Ishikawa (cell line): ENCODE measurements at regions not wholly inside any gene's neighbourhood (a gene's known extent, or its start where the extent isn't known, plus 50 kb on each side); places are given as distances from the start of the nearest gene placed in this dataset.

ENCODE experiments used
- CEBPB ChIP-seq: IDR thresholded peaks from 2 replicates; pipeline ENCODE4 v1.6.1; 2012
- CREB1 ChIP-seq: IDR thresholded peaks from 2 replicates; pipeline ENCODE4 v1.6.1; 2012; ENCODE audit warnings: low read depth
- EGR1 ChIP-seq: IDR thresholded peaks from 2 replicates; pipeline ENCODE4 v1.6.1; 2012
- EP300 ChIP-seq: IDR thresholded peaks from 2 replicates; pipeline ENCODE4 v1.6.1; 2012; ENCODE audit warnings: borderline replicate concordance
- FOXM1 ChIP-seq: IDR thresholded peaks from 2 replicates; pipeline ENCODE4 v1.6.1; 2012; ENCODE audit warnings: low read depth, borderline replicate concordance
- NFIC ChIP-seq: IDR thresholded peaks from 2 replicates; pipeline ENCODE4 v1.6.1; 2012
- RAD21 ChIP-seq: IDR thresholded peaks from 2 replicates; pipeline ENCODE4 v1.6.1; 2012; ENCODE audit warnings: low read depth
- TAF1 ChIP-seq: IDR thresholded peaks from 2 replicates; pipeline ENCODE4 v1.6.1; 2012; ENCODE audit warnings: low read depth, mild to moderate bottlenecking
- TCF12 ChIP-seq: IDR thresholded peaks from 2 replicates; pipeline ENCODE4 v1.6.1; 2012; ENCODE audit warnings: low read depth
- TEAD4 ChIP-seq: IDR thresholded peaks from 2 replicates; pipeline ENCODE4 v1.6.1; 2012
- YY1 ChIP-seq: IDR thresholded peaks from 2 replicates; pipeline ENCODE4 v1.6.1; 2012; ENCODE audit warnings: low read depth
- ZBTB7A ChIP-seq: IDR thresholded peaks from 2 replicates; pipeline ENCODE4 v1.6.1; 2012; ENCODE audit warnings: low read depth
- TF ChIP-seq, protein P1 (sequence below): IDR thresholded peaks from 2 replicates; pipeline ENCODE4 v1.6.1; 2012; ENCODE audit warnings: low read depth, mild to moderate bottlenecking
- TF ChIP-seq, protein P2 (sequence below): IDR thresholded peaks from 2 replicates; pipeline ENCODE4 v1.6.1; 2012
- TF ChIP-seq, protein P3 (sequence below): IDR thresholded peaks from 2 replicates; pipeline ENCODE4 v1.6.1; 2012

DNA sequence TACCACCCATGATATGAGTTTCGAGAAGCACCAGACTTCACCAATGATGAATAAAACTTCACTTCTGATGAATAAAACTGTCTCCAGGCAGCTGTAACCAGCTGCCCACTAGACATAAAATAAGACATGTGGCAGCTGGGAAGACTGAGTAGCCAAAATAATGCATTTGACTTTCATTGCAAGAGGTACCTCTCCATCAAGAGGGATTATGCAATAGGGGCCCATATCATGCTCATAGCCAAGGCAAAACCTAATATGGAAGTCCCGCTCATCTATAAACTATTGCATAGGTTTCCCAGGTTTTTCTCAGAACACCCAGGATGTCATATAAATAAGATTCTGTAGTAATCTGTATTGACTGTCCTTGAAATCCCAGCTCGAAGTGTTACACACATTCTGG lies 155.5 kb downstream of the SIM1 start:
- TF ChIP-seq FOXM1: no peak
- TF ChIP-seq CEBPB: 0 out of 2 replicates have a peak, but pooled peaks have one; percentile 35
- TF ChIP-seq, protein P1, sequence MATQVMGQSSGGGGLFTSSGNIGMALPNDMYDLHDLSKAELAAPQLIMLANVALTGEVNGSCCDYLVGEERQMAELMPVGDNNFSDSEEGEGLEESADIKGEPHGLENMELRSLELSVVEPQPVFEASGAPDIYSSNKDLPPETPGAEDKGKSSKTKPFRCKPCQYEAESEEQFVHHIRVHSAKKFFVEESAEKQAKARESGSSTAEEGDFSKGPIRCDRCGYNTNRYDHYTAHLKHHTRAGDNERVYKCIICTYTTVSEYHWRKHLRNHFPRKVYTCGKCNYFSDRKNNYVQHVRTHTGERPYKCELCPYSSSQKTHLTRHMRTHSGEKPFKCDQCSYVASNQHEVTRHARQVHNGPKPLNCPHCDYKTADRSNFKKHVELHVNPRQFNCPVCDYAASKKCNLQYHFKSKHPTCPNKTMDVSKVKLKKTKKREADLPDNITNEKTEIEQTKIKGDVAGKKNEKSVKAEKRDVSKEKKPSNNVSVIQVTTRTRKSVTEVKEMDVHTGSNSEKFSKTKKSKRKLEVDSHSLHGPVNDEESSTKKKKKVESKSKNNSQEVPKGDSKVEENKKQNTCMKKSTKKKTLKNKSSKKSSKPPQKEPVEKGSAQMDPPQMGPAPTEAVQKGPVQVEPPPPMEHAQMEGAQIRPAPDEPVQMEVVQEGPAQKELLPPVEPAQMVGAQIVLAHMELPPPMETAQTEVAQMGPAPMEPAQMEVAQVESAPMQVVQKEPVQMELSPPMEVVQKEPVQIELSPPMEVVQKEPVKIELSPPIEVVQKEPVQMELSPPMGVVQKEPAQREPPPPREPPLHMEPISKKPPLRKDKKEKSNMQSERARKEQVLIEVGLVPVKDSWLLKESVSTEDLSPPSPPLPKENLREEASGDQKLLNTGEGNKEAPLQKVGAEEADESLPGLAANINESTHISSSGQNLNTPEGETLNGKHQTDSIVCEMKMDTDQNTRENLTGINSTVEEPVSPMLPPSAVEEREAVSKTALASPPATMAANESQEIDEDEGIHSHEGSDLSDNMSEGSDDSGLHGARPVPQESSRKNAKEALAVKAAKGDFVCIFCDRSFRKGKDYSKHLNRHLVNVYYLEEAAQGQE: no peak

DNA sequence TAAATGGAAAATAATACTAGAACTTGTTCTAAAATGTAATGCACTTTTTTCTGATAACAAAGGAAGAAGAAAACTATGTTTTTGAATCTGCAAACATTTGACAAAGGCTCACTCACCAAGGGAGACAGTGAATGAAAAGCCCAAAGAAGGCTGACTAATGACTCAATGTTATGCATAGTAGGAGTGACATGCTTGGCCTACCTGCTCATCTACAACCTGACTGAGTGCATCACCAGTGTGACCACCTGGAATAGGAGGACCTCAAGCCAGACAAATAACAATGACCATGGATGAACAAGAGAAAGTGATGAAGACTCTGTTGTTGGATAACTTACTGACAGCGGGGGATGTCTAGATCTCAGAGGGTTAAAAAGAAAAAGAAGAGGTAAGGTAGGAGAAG lies 157.2 kb downstream of the SIM1 start:
- TF ChIP-seq NFIC: no peak

DNA sequence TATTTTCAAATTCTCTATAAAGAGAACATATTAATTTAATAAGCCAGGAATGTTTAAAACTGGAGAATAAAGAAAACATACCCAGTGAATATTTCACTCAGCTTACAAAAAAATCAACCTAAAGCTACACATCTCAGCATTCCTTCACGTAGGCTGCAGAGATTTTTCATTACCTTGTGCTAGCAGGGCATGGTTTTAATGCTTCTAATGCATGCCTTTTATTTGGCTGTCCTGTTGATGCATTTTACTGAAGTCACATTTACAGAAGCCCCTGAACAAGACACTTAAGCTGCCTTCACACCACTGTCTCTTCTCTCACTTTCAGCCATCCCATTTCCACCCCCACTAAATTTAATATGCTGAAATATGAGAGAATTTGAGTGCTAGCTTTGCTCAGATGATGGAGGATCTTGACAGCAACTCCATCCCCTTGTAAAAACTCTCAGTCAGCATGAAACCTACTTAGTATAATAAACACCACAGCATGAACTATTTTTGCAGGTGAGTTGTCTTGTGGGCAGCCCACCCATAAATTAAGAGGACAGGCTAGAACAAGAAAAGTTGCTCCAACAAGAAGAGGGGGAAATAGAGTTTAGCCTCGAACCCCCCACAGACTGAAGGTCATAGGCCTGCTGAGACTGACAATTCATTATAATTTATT lies 159.4 kb downstream of the SIM1 start:
- no peak for TF ChIP-seq EGR1
- TF ChIP-seq YY1: no peak
- TF ChIP-seq TCF12: peak; percentile 74
- TF ChIP-seq FOXM1: 0 out of 2 replicates have a peak, but pooled peaks have one; percentile 51
- TF ChIP-seq NFIC: peak; percentile 31; the same call in 1 of the 2 replicates
- TF ChIP-seq EP300: peak; percentile 60; the same call in 1 of the 2 replicates
- 0 out of 2 replicates have a peak, but pooled peaks have one; percentile 18 for TF ChIP-seq TEAD4

DNA sequence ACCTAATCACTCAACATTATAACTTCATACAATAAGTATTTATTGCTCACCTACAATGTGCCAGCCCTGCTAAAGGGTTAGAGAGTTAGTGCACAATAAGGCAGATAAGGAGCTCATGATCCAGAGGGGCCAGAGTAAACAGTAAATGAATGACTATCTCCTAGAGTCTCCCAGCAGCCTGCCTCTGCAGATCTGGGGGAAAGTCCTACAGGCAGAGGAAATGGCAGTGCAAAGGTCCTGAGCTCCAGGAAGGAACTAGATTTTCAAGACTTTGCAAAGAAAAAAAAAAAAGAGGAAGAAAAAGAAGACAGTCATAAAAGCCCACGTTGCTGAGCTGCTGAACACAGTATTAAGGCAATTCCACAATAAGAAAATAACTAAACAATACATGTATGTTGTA lies 160.1 kb downstream of the SIM1 start:
- TF ChIP-seq ZBTB7A (no peak), TCF12 (no peak), NFIC (no peak), EGR1 (no peak), YY1 (no peak), RAD21 (no peak), CEBPB (no peak), TAF1 (no peak), TEAD4 (no peak), FOXM1 (no peak), CREB1 (no peak), EP300 (no peak)
- TF ChIP-seq, protein P2, sequence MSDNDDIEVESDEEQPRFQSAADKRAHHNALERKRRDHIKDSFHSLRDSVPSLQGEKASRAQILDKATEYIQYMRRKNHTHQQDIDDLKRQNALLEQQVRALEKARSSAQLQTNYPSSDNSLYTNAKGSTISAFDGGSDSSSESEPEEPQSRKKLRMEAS: no peak
- TF ChIP-seq, protein P3, sequence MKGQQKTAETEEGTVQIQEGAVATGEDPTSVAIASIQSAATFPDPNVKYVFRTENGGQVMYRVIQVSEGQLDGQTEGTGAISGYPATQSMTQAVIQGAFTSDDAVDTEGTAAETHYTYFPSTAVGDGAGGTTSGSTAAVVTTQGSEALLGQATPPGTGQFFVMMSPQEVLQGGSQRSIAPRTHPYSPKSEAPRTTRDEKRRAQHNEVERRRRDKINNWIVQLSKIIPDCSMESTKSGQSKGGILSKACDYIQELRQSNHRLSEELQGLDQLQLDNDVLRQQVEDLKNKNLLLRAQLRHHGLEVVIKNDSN: no peak
- TF ChIP-seq, protein P1: no peak

DNA sequence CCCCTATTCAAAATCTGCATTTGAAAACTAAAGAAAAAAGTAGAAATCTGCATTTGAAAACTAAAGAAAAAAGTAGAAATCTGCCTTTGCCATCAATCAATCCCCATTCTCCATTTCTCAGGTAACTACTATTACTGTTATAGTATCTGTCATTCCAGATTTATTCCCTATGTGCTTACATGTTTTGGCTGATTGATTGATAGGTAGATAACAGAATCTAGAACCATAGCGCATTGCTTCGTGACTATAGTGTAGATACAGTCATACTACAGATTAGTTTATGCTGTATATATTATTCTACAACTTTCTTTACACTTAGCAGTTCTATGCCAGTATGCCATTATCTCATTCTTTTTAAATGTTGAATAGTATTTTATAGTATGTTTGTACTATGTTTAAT lies 163.0 kb downstream of the SIM1 start:
- no peak for TF ChIP-seq EP300
- no peak for TF ChIP-seq NFIC
- TF ChIP-seq TEAD4: no peak
- TF ChIP-seq TAF1: no peak
- TF ChIP-seq ZBTB7A: no peak
- no peak for TF ChIP-seq EGR1
- TF ChIP-seq, protein P2: no peak
- TF ChIP-seq, protein P1: no peak
- TF ChIP-seq CEBPB: no peak
- TF ChIP-seq RAD21: no peak
- no peak for TF ChIP-seq TCF12
- no peak for TF ChIP-seq CREB1
- TF ChIP-seq, protein P3: no peak
- TF ChIP-seq YY1: no peak
- TF ChIP-seq FOXM1: no peak
